ENCODE measurements at regions not wholly inside any gene's neighbourhood (a gene's known extent, or its start where the extent isn't known, plus 50 kb on each side); places are given as distances from the start of the nearest gene placed in this dataset.

GRCh38 chr7:46996972-46997371 is 584.9 kb downstream of the TNS3 start:
- peak; percentile 20 for DNase-seq (ENCODE audit: low read depth)

GRCh38 chr7:46993396-46993795 is 588.5 kb downstream of the TNS3 start:
- DNase-seq (ENCODE audit: low read depth) = no peak

GRCh38 chr7:46990761-46991160 is 591.1 kb downstream of the TNS3 start:
- no peak for DNase-seq (ENCODE audit: low read depth)

- DNase-seq (ENCODE audit: low read depth) = no peak
Observed at GRCh38 chr7:46989247-46989646, 592.7 kb downstream of the TNS3 start.

GRCh38 chr7:46982928-46983327 is 599.0 kb downstream of the TNS3 start:
- DNase-seq (ENCODE audit: low read depth) = no peak

GRCh38 chr7:46979439-46979838 is 602.5 kb downstream of the TNS3 start:
- no peak for DNase-seq (ENCODE audit: low read depth)

GRCh38 chr7:46975493-46975892 is 606.4 kb downstream of the TNS3 start:
- DNase-seq (ENCODE audit: low read depth) = no peak

- DNase-seq (ENCODE audit: low read depth) = peak; percentile 82
Observed at GRCh38 chr7:46972205-46972604, 609.7 kb downstream of the TNS3 start.

DNA sequence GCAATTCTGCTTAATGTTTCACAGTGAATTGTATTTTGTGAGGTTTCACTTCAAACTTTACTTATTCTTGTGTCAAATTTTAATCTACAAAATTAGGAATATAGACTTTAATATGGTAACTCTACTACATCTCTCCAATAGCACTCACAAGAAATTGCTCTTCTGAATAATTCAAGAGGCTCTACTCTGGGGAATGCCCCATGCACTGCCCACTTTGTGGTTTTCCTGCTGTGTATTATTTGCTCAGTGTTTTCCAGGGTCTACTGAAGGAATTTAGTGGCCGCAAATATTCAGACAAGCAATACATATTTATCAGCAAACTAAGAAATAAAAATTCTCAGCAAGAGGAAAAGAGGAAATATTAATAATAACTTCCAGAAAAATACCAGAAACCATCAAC is 611.4 kb downstream of the TNS3 start:
- DNase-seq (ENCODE audit: low read depth) = no peak

DNA sequence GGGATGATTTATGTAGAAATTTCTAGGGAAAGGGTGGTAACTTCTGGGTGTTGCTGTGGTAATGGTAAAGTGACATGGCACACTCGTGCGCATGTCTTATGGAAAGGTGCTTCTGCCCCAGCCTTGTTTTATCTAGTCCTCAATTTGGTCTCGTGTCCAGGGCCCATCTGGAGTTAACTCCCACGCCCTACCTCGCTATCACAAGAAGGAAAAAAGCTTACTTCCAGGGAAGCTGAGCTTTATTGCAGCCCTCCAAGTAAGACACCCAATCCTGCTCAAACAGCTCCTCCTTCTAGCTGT is 611.8 kb downstream of the TNS3 start:
- DNase-seq (ENCODE audit: low read depth) = no peak

GRCh38 chr7:46969303-46970130 is 612.4 kb downstream of the TNS3 start:
- DNase-seq (ENCODE audit: low read depth) = no peak

- DNase-seq (ENCODE audit: low read depth) = no peak
Observed at GRCh38 chr7:46968003-46968402, 613.9 kb downstream of the TNS3 start.

GRCh38 chr7:46963719-46964118 is 618.2 kb downstream of the TNS3 start:
- DNase-seq (ENCODE audit: low read depth) = no peak

DNA sequence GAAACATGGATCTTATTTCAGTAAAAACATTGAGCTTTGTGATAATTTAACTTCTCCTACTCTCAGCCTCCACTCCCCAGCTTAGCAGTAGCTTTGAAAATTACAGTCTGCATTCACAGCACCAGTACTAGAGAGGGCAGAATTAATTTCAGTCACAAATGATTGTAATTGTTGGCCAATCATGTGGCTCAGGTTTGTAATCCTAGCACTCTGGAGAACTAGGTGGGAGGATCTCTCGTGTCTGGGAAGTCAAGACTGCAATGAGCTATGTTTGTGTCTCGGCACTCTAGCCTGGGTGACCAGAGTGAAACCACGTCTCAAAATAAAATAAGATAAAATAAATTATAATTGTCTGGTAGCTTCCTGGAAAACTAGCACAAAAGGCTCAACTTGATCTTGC is 620.9 kb downstream of the TNS3 start:
- no peak for DNase-seq (ENCODE audit: low read depth)

- no peak for DNase-seq (ENCODE audit: low read depth)
Observed at GRCh38 chr7:46957195-46957594, 624.7 kb downstream of the TNS3 start.

GRCh38 chr7:46955531-46955930 is 626.4 kb downstream of the TNS3 start:
- no peak for DNase-seq (ENCODE audit: low read depth)

DNA sequence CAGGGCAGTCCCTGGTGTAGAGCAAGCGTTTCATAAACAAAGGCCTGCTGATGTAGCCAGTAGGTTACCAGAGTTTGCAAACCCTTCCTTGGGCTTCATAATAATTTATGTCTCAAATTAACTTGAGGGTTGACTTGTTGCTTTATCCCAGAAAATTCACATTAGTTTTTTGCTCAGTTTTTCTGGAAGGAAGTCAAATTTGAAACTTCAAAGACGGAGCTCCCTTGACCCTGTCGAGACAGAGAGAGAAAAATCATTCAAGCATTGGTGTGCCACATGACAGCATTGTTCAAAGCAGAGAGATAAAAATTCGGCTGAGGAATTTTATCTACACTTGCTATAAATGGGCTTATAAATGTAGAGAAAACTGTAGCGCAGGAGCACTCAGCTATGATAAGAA is 627.7 kb downstream of the TNS3 start:
- DNase-seq (ENCODE audit: low read depth) = no peak

- no peak for DNase-seq (ENCODE audit: low read depth)
Observed at GRCh38 chr7:46953008-46953407, 628.9 kb downstream of the TNS3 start.

DNA sequence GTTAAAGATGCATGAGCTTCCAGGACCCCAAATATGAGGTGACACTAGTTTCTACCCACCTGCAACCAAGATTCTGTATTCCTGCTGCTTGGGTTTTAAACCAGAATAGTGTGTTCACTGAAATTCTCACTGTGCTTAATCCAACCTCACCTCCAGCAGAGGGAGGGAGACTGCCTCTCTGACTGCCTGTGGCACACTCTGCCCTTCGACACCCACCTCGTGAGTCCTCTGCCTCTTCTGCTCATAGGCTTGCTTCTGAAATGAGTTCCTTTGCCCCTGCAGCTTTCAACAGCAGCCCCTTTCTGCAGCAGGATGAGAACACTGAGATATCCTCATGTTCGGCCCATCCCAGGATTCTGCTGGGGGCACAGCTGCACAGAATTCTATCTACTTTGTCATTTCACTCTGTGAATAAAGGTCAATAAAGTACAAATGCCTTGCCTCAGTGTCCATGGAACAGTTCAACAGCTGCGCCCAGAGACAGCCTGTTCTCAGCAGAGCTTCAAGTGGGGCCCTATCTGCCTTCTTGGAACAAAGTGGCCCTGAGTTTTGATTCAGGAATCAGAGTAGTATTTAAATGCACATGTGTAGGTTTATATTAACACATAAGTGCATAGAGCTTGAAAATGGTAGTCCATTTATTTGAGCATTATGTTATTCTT is 632.5 kb downstream of the TNS3 start:
- DNase-seq (ENCODE audit: low read depth) = no peak

DNA sequence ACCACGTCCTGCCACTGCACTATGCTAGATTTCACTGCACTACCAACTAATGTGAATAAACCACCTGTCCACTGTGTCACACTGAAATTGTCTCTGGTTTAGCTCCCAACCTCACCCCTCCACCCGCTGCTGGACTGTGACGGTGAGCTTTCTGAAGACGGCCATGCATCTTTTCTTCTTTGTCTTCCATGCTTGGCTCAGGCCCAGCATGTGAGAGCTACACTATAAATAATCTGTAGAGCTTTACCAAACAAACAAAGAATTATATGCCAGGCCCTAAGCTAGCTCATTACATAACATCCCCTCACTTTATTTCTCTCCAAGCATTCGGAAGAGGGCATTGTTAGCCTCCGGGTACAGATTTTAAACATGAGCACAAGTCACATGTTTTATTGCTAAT is 633.2 kb downstream of the TNS3 start:
- no peak for DNase-seq (ENCODE audit: low read depth)

DNA sequence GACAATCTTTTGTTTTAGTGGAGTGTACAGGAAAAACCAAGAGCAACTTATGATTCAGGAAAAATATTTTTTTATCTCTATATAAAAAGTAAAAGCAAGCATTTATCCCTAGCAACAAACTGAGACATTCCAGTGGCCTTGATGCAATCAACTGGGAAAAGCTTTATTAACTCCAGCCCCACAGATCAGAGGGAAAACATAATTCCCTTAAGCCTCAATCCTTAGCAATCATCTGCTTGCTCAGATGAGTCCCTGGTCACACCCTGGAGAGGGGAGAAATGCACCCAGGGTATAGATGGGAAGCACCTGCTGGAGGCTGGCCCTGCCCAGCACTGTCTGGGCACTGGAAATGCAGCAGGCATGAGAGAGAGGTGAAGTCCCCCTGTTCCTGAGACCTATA is 636.6 kb downstream of the TNS3 start:
- no peak for DNase-seq (ENCODE audit: low read depth)

DNA sequence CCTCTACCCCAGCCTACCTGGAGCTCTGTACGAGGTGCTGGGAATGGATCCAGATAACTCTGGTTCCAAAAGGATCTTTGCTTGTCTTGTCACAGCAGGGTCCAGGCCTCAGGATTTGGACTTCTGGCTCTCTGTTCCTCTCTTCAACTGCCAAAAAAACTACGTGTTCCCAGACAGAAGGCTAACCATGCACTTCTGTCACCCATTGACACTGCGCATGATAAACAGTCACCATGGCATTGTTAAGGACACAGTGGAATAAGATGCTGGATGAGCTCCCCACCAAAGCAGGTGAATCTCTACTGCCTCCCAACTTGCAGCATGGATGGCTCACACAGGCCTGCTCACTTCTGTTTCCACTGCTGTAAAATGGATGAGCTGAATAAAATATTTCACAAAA is 637.9 kb downstream of the TNS3 start:
- no peak for DNase-seq (ENCODE audit: low read depth)

DNA sequence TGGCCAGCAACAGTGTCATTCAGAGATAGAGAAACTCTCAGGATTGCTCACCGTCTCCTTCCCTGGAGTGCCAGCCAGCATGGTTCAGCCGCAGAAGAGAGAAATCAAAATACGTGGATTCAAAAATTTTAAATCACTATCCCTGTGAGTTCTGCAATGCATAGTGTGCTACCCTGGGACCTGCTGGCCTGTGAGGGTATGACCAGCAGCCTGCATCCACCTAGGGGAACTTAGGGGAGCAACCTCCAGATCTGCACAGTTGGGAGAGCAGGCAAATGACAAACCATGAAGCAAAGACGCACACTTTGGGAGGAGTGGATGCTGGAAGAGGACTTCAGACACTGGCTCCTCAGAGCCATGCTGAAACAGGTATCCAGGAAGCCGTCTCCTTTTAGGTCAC is 639.3 kb downstream of the TNS3 start:
- no peak for DNase-seq (ENCODE audit: low read depth)

Data from HT1080 (cell line).